SH-SY5Y (cell line): ENCODE measurements at regions not wholly inside any gene's neighbourhood (a gene's known extent, or its start where the extent isn't known, plus 50 kb on each side); places are given as distances from the start of the nearest gene placed in this dataset.

ENCODE experiments used
- GATA2 ChIP-seq: IDR thresholded peaks from 2 replicates; pipeline ENCODE4 v1.6.1; 2011; ENCODE audit warnings: mild to moderate bottlenecking, low read depth, low read length
- GATA3 ChIP-seq: IDR thresholded peaks from 2 replicates; pipeline ENCODE4 v1.6.1; 2011; ENCODE audit warnings: low read depth, mild to moderate bottlenecking, low read length, moderate library complexity

GRCh38 chr11:34773826-34774225, 142.4 kb downstream of the APIP start:
- TF ChIP-seq GATA2 (no peak), GATA3 (no peak)
